ENCODE measurements at regions not wholly inside any gene's neighbourhood (a gene's known extent, or its start where the extent isn't known, plus 50 kb on each side); places are given as distances from the start of the nearest gene placed in this dataset.

GRCh38 chr3:162760789-162761188 is 1264.2 kb downstream of the OTOL1 start:
- no peak for DNase-seq
- no peak overlapping the region for H3K4me3 ChIP-seq (ENCODE audit: low read depth in 2 of 2, low read length in 1 of 2)
- H3K9me2 ChIP-seq: no peaks in the 10 kb centered on the region
- no peak overlapping the region for H3K9ac ChIP-seq
- no peaks in the 10 kb centered on the region for H4K20me1 ChIP-seq (ENCODE audit: insufficient read depth)
- H3K36me3 ChIP-seq (replicated peaks in 1 of 2; ENCODE audit: control insufficient read depth in 1 of 2, insufficient read depth in 2 of 2, low read length in 1 of 2): no peaks in the 10 kb centered on the region
- H3F3A ChIP-seq (replicated peaks; ENCODE audit: insufficient read depth): peaks cover 4% of the 10 kb centered on the region
- no peak overlapping the region for H3K4me2 ChIP-seq
- ChIA-PET CTCF (interaction anchor here (1.7 kb wide), 1 partner anchor 22 kb away, joined by 4 read pairs; no protein-coding TSS in a partner anchor), POLR2A (no interaction called here)
- no peak overlapping the region for H3K27ac ChIP-seq (ENCODE audit: low read depth in 2 of 2, low read length in 1 of 2)
- no peaks in the 10 kb centered on the region for H3K9me3 ChIP-seq
- WGBS (ENCODE audit: low lambda C conversion rate): 42% methylated on average over 2 of the region's 2 CpGs
- no peaks in the 10 kb centered on the region for H3K79me2 ChIP-seq (ENCODE audit: insufficient read depth)
- H2AFZ ChIP-seq (ENCODE audit: low read depth): no peak overlapping the region
- H3K27me3 ChIP-seq (ENCODE audit: insufficient read depth): no peaks in the 10 kb centered on the region
- TF ChIP-seq PBX3 (IDR thresholded peaks at IDR 0.05): peak; percentile 74
- peak; percentile 84 for TF ChIP-seq TCF12 (IDR thresholded peaks at IDR 0.05)
- TF ChIP-seq JUND (IDR thresholded peaks at IDR 0.05): peak; percentile 24; the same call in 1 of the 2 replicates
- TF ChIP-seq, protein P1, sequence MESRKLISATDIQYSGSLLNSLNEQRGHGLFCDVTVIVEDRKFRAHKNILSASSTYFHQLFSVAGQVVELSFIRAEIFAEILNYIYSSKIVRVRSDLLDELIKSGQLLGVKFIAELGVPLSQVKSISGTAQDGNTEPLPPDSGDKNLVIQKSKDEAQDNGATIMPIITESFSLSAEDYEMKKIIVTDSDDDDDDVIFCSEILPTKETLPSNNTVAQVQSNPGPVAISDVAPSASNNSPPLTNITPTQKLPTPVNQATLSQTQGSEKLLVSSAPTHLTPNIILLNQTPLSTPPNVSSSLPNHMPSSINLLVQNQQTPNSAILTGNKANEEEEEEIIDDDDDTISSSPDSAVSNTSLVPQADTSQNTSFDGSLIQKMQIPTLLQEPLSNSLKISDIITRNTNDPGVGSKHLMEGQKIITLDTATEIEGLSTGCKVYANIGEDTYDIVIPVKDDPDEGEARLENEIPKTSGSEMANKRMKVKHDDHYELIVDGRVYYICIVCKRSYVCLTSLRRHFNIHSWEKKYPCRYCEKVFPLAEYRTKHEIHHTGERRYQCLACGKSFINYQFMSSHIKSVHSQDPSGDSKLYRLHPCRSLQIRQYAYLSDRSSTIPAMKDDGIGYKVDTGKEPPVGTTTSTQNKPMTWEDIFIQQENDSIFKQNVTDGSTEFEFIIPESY (IDR thresholded peaks at IDR 0.05; ENCODE audit: borderline replicate concordance, low read depth): no peak
- TF ChIP-seq, protein P2, sequence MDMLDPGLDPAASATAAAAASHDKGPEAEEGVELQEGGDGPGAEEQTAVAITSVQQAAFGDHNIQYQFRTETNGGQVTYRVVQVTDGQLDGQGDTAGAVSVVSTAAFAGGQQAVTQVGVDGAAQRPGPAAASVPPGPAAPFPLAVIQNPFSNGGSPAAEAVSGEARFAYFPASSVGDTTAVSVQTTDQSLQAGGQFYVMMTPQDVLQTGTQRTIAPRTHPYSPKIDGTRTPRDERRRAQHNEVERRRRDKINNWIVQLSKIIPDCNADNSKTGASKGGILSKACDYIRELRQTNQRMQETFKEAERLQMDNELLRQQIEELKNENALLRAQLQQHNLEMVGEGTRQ (IDR thresholded peaks at IDR 0.05; ENCODE audit: borderline replicate concordance, low read depth, low read length): no peak
- peak; percentile 37 to 51; a peak in 2 of 4 replicates for TF ChIP-seq EP300 (IDR thresholded peaks at IDR 0.05; ENCODE audit: borderline replicate concordance in 1 of 2, low read depth in 1 of 2, low read length in 1 of 2)
- no peak for TF ChIP-seq FOXJ3 (CRISPR knock-in tag; IDR thresholded peaks at IDR 0.05)
- peaks cover 0 to 6% of the 10 kb centered on the region in 2 experiments; a peak in 2 of 4 replicates for H3K4me1 ChIP-seq (ENCODE audit: control insufficient read depth in 1 of 2, insufficient read depth in 2 of 2, low read depth in 1 of 2, low read length in 1 of 2)

DNA sequence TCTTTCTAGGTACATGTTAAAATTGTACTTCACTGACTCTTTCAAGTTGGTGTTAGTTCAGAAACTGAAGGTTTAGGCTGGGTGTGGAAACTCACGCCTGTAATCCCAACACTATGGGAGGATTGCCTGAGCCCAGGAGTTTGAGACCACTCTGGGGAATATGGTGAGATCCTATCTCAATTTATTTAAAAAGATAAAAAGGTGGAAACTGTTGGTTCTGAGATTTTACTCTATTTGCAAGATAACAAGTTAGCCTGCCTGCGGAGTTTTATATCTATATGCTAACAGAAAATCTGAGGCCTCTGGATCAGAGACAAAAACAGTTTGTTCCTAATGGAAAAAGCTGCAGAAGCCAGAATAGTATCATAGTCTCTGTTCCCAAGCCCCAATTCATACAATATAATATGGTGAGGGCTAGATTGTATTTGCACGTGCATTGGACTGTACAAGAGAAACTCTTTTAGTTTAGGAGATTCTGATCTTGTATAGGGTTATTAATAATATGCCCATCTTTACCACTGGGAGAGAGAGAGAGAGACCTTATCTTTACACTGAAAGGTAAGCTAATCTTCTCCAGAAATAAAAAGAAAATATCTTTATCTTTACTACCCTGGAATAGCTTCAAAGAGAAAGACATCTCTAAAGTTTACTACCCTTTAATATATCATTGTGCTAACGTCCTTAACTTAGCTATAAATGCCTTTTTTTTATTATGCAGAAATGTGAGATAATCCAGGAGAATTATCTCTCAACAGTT is 1267.6 kb downstream of the OTOL1 start:
- Histone ChIP-seq H3K4me1 (ENCODE audit: control insufficient read depth in 1 of 2, insufficient read depth in 2 of 2, low read depth in 1 of 2, low read length in 1 of 2) (peaks cover 0 to 6% of the 10 kb centered on the region in 2 experiments; a peak in 2 of 4 replicates), H4K20me1 (ENCODE audit: insufficient read depth) (no peaks in the 10 kb centered on the region)
- TF ChIP-seq TEAD4 (IDR thresholded peaks at IDR 0.05; ENCODE audit: borderline replicate concordance, insufficient read depth): no peak
- TF ChIP-seq USF1 (IDR thresholded peaks at IDR 0.05; ENCODE audit: borderline replicate concordance, low read depth): no peak
- TF ChIP-seq FOXJ3 (CRISPR knock-in tag; IDR thresholded peaks at IDR 0.05): no peak
- no peak for TF ChIP-seq RXRA (IDR thresholded peaks at IDR 0.05; ENCODE audit: borderline replicate concordance, low read depth)
- TF ChIP-seq POLR2AphosphoS5 (IDR thresholded peaks at IDR 0.05; ENCODE audit: low read depth, low read length): no peak
- TF ChIP-seq GATA2 (CRISPR knock-in tag; IDR thresholded peaks at IDR 0.05): no peak
- no peak for TF ChIP-seq MXI1 (IDR thresholded peaks at IDR 0.05; ENCODE audit: low read depth, low read length)
- no peak for TF ChIP-seq CTCF (IDR thresholded peaks at IDR 0.05)
- TF ChIP-seq YY1 (IDR thresholded peaks at IDR 0.05; ENCODE audit: low read depth): no peak
- TF ChIP-seq, protein P3, sequence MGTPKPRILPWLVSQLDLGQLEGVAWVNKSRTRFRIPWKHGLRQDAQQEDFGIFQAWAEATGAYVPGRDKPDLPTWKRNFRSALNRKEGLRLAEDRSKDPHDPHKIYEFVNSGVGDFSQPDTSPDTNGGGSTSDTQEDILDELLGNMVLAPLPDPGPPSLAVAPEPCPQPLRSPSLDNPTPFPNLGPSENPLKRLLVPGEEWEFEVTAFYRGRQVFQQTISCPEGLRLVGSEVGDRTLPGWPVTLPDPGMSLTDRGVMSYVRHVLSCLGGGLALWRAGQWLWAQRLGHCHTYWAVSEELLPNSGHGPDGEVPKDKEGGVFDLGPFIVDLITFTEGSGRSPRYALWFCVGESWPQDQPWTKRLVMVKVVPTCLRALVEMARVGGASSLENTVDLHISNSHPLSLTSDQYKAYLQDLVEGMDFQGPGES (IDR thresholded peaks at IDR 0.05; ENCODE audit: low read depth, low read length): no peak
- no peak for TF ChIP-seq TCF12 (IDR thresholded peaks at IDR 0.05)
- no peak for TF ChIP-seq GABPA (IDR thresholded peaks at IDR 0.05; ENCODE audit: low read depth)
- no peak for TF ChIP-seq SIN3A (IDR thresholded peaks at IDR 0.05; ENCODE audit: borderline replicate concordance, low read depth, low read length)
- no peak for TF ChIP-seq RAD21 (IDR thresholded peaks at IDR 0.05; ENCODE audit: low read length)
- TF ChIP-seq EP300 (IDR thresholded peaks at IDR 0.05; ENCODE audit: borderline replicate concordance in 1 of 2, low read depth in 1 of 2, low read length in 1 of 2): no peak

More for the DNA sequence above, 1267.6 kb downstream of the OTOL1 start:
- Histone ChIP-seq H3K27ac (ENCODE audit: low read depth in 2 of 2, low read length in 1 of 2) (peak overlapping the region; percentile 6 to 51; a peak in 2 of 4 replicates), H3K4me3 (ENCODE audit: low read depth in 2 of 2, low read length in 1 of 2) (no peak overlapping the region), H3F3A (replicated peaks; ENCODE audit: insufficient read depth) (peaks cover 4% of the 10 kb centered on the region), H2AFZ (ENCODE audit: low read depth) (peak overlapping the region; percentile 35; the same call in 1 of the 2 replicates), H3K79me2 (ENCODE audit: insufficient read depth) (no peaks in the 10 kb centered on the region), H3K27me3 (ENCODE audit: insufficient read depth) (no peaks in the 10 kb centered on the region), H3K9me3 (no peaks in the 10 kb centered on the region; the same call in 1 of the 2 replicates), H3K9ac (no peak overlapping the region), H3K9me2 (no peaks in the 10 kb centered on the region), H3K36me3 (replicated peaks in 1 of 2; ENCODE audit: control insufficient read depth in 1 of 2, insufficient read depth in 2 of 2, low read length in 1 of 2) (no peaks in the 10 kb centered on the region), H3K4me2 (no peak overlapping the region)
- no peak for DNase-seq
- ChIA-PET CTCF (no interaction called here), POLR2A (no interaction called here)
- 63% methylated on average over 4 of the region's 4 CpGs for whole genome bisulfite sequencing (ENCODE audit: low lambda C conversion rate)
